WTC11 (cell line): ENCODE measurements at regions not wholly inside any gene's neighbourhood (a gene's known extent, or its start where the extent isn't known, plus 50 kb on each side); places are given as distances from the start of the nearest gene placed in this dataset.

Source experiments
- ATAC-seq: fragments of 200-7000 bp; cut with Tn5 transposase; 2 replicates; pipeline ENCODE4 v1.10.0; 2021; ENCODE audit warnings: mild to moderate bottlenecking, moderate library complexity
- CTCF ChIA-PET: fragments of 300-600 bp; sonication (Branson Sonifier 250); formaldehyde crosslinking; loops from one replicate; lab custom pipeline; 2021; ENCODE audit warnings: antibody characterized with exemption; lab: Charles Lee
- POLR2A ChIA-PET: fragments of 350-600 bp; sonication (Branson Sonifier 250); formaldehyde crosslinking; loops from one replicate; lab custom pipeline; 2021; ENCODE audit warnings: antibody characterized with exemption; lab: Charles Lee
- DNase-seq: peaks from one replicate; pipeline ENCODE4 v3.0.0; 2021; ENCODE audit warnings: low spot score
- H3K27ac Mint-ChIP-seq: 2 replicates; pipeline ENCODE4 v1.8.0; 2021; ENCODE audit warnings: mixed read lengths
- H3K27me3 Mint-ChIP-seq: 2 replicates; pipeline ENCODE4 v1.8.0; 2021; ENCODE audit warnings: low read depth, mild to moderate bottlenecking, moderate library complexity, mixed read lengths
- H3K36me3 Mint-ChIP-seq: 2 replicates; pipeline ENCODE4 v1.8.0; 2021; ENCODE audit warnings: mixed read lengths
- H3K4me1 Mint-ChIP-seq: 2 replicates; pipeline ENCODE4 v1.8.0; 2022; ENCODE audit warnings: mixed read lengths
- H3K4me3 Mint-ChIP-seq: 2 replicates; pipeline ENCODE4 v1.8.0; 2021; ENCODE audit warnings: mild to moderate bottlenecking, moderate library complexity, mixed read lengths
- H3K9me3 Mint-ChIP-seq: 2 replicates; pipeline ENCODE4 v1.8.0; 2021; ENCODE audit warnings: mixed read lengths
- AR ChIP-seq: fragments of 250-450 bp; sonication (Bioruptor Pico); IDR thresholded peaks from 2 replicates; pipeline ENCODE4 v1.9.0; 2021; ENCODE audit warnings: mild to moderate bottlenecking
- ATF6 ChIP-seq: sonication (generic); formaldehyde crosslinking; IDR thresholded peaks from 2 replicates; pipeline ENCODE4 v1.8.1; 2023; ENCODE audit warnings: mild to moderate bottlenecking, missing genetic modification reagents
- ESRRA ChIP-seq: sonication (generic); formaldehyde crosslinking; IDR thresholded peaks from 2 replicates; pipeline ENCODE4 v1.8.1; 2022; ENCODE audit warnings: mild to moderate bottlenecking, missing genetic modification reagents, borderline replicate concordance
- FOXP4 ChIP-seq: sonication (generic); formaldehyde crosslinking; IDR thresholded peaks from 2 replicates; pipeline ENCODE4 v1.8.0; 2022; ENCODE audit warnings: mild to moderate bottlenecking, missing genetic modification reagents
- GRHL2 ChIP-seq: fragments of 250-450 bp; sonication (Bioruptor Pico); IDR thresholded peaks from 2 replicates; pipeline ENCODE4 v1.8.0; 2022; ENCODE audit warnings: mild to moderate bottlenecking, moderate library complexity; ENCODE audit not compliant: insufficient replicate concordance, severe bottlenecking
- HMGXB4 ChIP-seq: sonication (generic); formaldehyde crosslinking; IDR thresholded peaks from 2 replicates; pipeline ENCODE4 v1.8.1; 2023; ENCODE audit warnings: mild to moderate bottlenecking, moderate library complexity, missing genetic modification reagents
- IRF1 ChIP-seq: sonication (generic); formaldehyde crosslinking; IDR thresholded peaks from 2 replicates; pipeline ENCODE4 v1.8.0; 2023; ENCODE audit warnings: missing genetic modification reagents
- MYBL2 ChIP-seq: sonication (generic); formaldehyde crosslinking; IDR thresholded peaks from 2 replicates; pipeline ENCODE4 v1.8.1; 2023; ENCODE audit warnings: mild to moderate bottlenecking, moderate library complexity, missing genetic modification reagents
- SMAD4 ChIP-seq: sonication (generic); formaldehyde crosslinking; IDR thresholded peaks from 2 replicates; pipeline ENCODE4 v1.8.0; 2022; ENCODE audit warnings: mild to moderate bottlenecking, missing genetic modification reagents
- STAT6 ChIP-seq: sonication (generic); formaldehyde crosslinking; conservative IDR thresholded peaks from 2 replicates; pipeline ENCODE4 v1.8.1; 2023; ENCODE audit warnings: mild to moderate bottlenecking, low read depth, missing genetic modification reagents, moderate library complexity
- TEAD1 ChIP-seq: sonication (generic); formaldehyde crosslinking; IDR thresholded peaks from 2 replicates; pipeline ENCODE4 v1.8.0; 2022; ENCODE audit warnings: mild to moderate bottlenecking, missing genetic modification reagents
- ZNF121 ChIP-seq: sonication (generic); formaldehyde crosslinking; IDR thresholded peaks from 2 replicates; pipeline ENCODE4 v1.8.0; 2023; ENCODE audit warnings: missing genetic modification reagents
- ZNF263 ChIP-seq: sonication (generic); formaldehyde crosslinking; IDR thresholded peaks from 2 replicates; pipeline ENCODE4 v1.8.1; 2022; ENCODE audit warnings: low read depth, mild to moderate bottlenecking, moderate library complexity, missing genetic modification reagents

- TF ChIP-seq GRHL2 (CRISPR knock-in tag): no peak
- no peak for TF ChIP-seq ATF6 (CRISPR knock-in tag)
- no peak for TF ChIP-seq ZNF263
- TF ChIP-seq TEAD1 (CRISPR knock-in tag): no peak
- no peak for TF ChIP-seq AR (CRISPR knock-in tag)
- TF ChIP-seq ESRRA (CRISPR knock-in tag): no peak
- no peak for TF ChIP-seq SMAD4 (CRISPR knock-in tag)
- no peak for TF ChIP-seq MYBL2 (CRISPR knock-in tag)
- no peak for TF ChIP-seq STAT6
- TF ChIP-seq HMGXB4 (CRISPR knock-in tag): no peak
- TF ChIP-seq IRF1: no peak
- no peak for TF ChIP-seq ZNF121 (CRISPR knock-in tag)
- TF ChIP-seq, all 79 proteins: peak for 0
- H3K4me3 Mint-ChIP-seq: no peak overlapping the region
- no peaks in the 10 kb centered on the region for H3K27me3 Mint-ChIP-seq
- no peak for DNase-seq
- H3K27ac Mint-ChIP-seq: no peak overlapping the region
- POLR2A ChIA-PET: no interaction called here
- CTCF ChIA-PET: interaction anchor here (1.0 kb wide), 1 partner anchor 78 kb away, joined by 4 read pairs; no protein-coding TSS in a partner anchor
- no peaks in the 10 kb centered on the region for H3K4me1 Mint-ChIP-seq
- no peaks in the 10 kb centered on the region for H3K36me3 Mint-ChIP-seq
- ATAC-seq: no peak
- H3K9me3 Mint-ChIP-seq: no peaks in the 10 kb centered on the region
Observed at GRCh38 chr17:59465949-59466307, 99.5 kb upstream of the DHX40 start.

GRCh38 chr17:59466946-59467801, 98.2 kb upstream of the DHX40 start:
- no peak for TF ChIP-seq FOXP4 (CRISPR knock-in tag)
- H3K27ac Mint-ChIP-seq: no peak overlapping the region
- H3K4me3 Mint-ChIP-seq: no peak overlapping the region
- no peak for ATAC-seq
- no peaks in the 10 kb centered on the region for H3K27me3 Mint-ChIP-seq
- ChIA-PET POLR2A (no interaction called here), CTCF (interaction anchor here (0.8 kb wide), 1 partner anchor 54 kb away, joined by 3 read pairs; no protein-coding TSS in a partner anchor)
- no peak for DNase-seq
- no peaks in the 10 kb centered on the region for H3K4me1 Mint-ChIP-seq
- H3K36me3 Mint-ChIP-seq: no peaks in the 10 kb centered on the region
- H3K9me3 Mint-ChIP-seq: no peaks in the 10 kb centered on the region
